ENCODE measurements at regions not wholly inside any gene's neighbourhood (a gene's known extent, or its start where the extent isn't known, plus 50 kb on each side); places are given as distances from the start of the nearest gene placed in this dataset.

GRCh38 chr2:80969900-80970299, 665.3 kb upstream of the LRRTM1 start:
- TF ChIP-seq TCF7L2 (IDR thresholded peaks at IDR 0.05; ENCODE audit: low read depth, low read length) (no peak), CTCF (IDR thresholded peaks at IDR 0.05) (no peak)

All from Panc1 (cell line).